ENCODE measurements at regions not wholly inside any gene's neighbourhood (a gene's known extent, or its start where the extent isn't known, plus 50 kb on each side); places are given as distances from the start of the nearest gene placed in this dataset.

DNA sequence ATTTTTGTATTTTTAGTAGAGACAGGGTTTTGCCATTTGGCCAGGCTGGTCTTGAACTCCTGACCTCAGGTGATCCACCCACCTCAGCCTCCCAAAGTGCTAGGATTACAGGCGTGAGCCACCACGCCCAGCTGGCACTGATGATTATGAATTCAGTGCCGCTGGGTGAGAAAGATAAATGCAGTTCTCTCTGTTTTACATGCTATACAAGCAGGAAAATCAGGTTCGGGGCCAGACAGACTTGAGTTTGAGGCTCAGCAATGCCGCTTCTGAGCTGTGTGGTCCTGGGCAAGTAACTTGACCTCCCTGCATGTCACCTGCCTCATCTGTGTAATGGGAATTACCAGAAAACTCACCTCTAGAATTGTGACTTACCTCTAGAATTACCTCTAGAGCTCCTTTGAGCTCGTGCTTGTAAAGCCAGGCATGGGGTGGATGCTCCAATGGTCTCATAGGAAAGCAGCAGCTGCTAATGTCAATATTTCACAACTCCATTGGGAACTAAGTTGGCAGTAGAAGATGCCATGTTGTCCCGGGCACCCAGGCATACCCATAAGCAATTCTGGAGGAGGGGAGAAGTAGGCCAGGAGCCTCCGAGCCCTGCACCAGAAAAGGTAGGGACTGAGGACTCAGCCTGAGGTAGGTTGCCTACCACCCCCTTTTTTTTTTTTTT is 119.8 kb upstream of the SLC25A33 start:
- DNase-seq (ENCODE audit: low read depth): no peak

GRCh38 chr1:9420835-9421532 is 118.3 kb upstream of the SLC25A33 start:
- no peak for DNase-seq (ENCODE audit: low read depth)

- no peak for DNase-seq (ENCODE audit: low read depth)
Observed at GRCh38 chr1:9421533-9421873, 117.8 kb upstream of the SLC25A33 start.

- DNase-seq (ENCODE audit: low read depth): no peak
Observed at GRCh38 chr1:9422321-9422720, 116.9 kb upstream of the SLC25A33 start.

DNA sequence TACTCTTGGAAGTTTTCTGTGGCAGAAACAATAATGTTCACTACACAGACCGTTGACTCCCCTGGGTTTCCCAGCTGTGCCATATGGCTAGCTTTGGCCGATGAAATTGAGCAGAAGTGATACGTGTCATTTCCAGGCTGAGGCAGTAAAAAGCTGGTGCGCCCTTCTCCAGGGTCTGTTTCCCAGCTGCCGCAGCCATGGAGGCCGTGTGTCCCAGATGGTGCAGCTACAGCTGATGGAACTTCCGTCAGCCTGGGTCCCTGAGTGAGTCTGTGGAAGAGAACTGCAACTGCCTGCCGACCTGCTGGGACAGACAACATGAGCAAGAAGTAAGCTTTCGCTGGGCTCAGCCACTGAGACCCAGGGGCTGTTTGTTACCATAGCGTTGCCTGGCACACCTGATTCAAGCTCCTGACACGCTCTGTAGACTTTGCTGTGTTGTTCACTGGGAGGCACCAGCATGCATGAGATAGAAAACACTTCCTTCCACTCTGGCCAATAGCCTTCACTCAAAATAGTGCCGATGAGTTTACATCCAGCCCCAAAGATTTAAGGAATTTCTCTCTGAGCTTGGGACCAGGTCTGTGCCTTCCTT is 116.3 kb upstream of the SLC25A33 start:
- no peak for DNase-seq (ENCODE audit: low read depth)

GRCh38 chr1:9424261-9424660 is 115.0 kb upstream of the SLC25A33 start:
- no peak for DNase-seq (ENCODE audit: low read depth)

DNA sequence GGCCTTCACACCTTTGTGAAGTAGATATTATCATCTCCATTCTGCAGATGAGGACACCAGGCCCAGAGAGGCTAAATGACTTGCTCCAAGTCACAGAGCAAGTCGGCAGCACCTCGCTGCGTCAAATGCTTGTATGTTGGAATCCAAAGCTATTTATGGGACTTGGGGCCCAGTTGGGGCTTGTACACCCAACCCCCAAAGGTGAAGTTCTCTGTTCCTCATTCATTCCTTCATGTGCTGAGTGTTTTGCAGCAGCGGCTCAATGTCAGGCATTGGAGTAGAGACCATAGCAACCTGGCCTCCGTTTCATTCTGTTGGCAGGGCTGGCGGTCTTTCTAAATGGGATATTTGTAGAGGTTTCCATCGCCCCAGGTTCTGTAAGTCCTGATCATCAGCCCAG is 113.4 kb upstream of the SLC25A33 start:
- DNase-seq (ENCODE audit: low read depth): no peak

DNA sequence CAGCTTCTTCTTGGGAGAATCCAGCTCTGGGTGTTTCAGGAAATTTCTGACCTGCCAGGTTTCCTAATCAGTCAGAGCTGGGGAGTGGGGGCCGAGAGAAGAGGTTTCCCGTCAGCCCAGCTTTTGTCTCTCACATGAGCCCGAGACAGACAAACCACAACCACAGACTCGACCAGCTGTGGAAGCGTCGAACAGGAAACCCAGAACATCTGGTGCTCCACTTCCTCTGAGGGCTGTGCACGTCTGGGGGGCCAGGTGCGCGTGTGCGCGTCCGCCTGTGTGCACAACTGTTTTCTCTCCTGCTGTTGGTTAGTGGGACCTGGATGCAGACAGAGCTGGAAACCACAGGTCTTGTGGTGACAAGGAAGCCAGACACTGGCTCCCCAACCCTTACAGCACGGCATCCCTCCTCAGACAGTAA is 113.0 kb upstream of the SLC25A33 start:
- peak; percentile 63 for DNase-seq (ENCODE audit: low read depth)

DNA sequence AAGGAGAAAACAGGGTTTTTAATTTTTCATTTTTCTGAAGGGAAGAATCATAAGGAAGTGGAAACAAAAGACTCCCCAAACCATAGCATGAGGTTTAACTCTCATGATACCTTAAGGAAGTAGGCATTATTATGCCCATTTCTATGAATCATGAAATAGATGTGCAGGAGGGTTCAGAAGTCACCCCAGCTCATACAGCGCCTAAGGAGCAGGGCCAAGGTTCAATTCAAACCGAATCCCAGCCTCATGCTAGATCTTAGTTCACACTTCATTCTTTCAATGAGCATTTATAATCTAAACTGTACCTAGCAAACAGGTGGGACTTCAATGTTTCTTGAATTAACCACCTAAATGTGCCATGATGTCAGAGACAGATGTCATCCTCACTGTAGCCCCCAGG is 111.9 kb upstream of the SLC25A33 start:
- no peak for DNase-seq (ENCODE audit: low read depth)

GRCh38 chr1:9428601-9429341 is 110.5 kb upstream of the SLC25A33 start:
- peak; percentile 99 for DNase-seq (ENCODE audit: low read depth)

GRCh38 chr1:9429342-9429711 is 109.9 kb upstream of the SLC25A33 start:
- no peak for DNase-seq (ENCODE audit: low read depth)

- no peak for DNase-seq (ENCODE audit: low read depth)
Observed at GRCh38 chr1:9434247-9435152, 104.8 kb upstream of the SLC25A33 start.

- no peak for DNase-seq (ENCODE audit: low read depth)
Observed at GRCh38 chr1:9435153-9435636, 104.1 kb upstream of the SLC25A33 start.

- no peak for DNase-seq (ENCODE audit: low read depth)
Observed at GRCh38 chr1:9435854-9436640, 103.2 kb upstream of the SLC25A33 start.

- no peak for DNase-seq (ENCODE audit: low read depth)
Observed at GRCh38 chr1:9437961-9438430, 101.3 kb upstream of the SLC25A33 start.

DNA sequence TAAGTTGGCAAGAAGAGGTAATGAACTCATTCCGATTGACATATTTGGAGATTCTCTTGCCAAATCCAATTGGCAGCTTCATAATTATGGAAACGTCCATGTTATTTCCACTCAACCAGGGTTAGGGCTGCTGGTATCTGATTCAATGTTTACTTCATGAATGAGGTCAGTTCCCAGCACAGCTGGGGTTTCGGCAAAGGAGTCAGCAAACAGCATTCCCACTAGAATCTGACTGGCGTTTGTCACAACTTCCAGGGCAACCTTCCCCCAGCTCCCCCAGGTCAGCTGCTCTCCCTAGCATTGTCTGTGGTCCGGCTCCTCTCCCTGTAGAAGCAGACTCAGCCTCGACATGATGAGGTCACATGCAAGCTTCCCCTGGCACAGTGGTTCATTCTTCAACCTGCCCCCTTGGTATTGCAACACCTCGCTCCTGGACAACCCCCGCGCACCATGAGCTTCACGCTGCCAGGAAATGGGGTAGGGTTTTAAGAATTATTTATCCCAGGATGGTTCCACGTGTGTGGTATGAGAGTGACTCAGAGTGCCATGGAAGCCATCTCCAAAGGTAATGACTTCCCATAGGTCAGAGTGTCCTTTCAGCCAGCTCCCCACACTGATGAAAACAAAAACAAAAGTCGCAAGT is 100.7 kb upstream of the SLC25A33 start:
- no peak for DNase-seq (ENCODE audit: low read depth)

DNA sequence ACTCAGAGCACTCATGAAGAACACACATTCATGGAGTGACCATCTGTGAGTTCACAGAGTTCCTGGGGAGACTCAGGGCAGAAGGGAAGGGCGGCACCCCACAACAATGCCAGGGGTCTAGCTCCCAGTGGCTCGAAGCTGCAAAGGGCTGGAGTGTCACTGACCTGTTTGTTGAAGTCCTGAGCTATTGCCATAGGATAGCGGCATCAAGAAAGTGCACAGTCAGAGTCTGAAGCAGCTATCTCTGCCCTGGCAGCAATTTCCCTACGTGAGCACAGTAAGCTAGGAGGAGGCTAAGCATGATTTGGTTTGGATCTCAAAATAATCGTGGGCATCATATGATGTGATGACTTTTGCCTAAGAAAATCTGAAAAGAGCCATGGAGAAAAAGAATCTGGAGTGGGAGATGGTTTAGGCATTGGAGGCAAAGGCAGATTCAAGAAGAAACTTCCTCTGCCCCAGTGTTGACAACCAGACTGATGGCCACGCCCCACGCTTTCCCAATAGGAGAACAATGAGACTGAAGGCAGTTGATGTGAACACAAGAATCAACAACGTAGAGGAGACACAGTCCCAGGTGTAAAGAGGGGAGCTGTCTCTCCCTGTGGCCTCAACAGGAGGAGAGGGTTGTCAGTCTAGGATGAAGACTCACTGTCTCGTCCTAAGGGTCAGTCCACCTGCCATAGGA is 100.0 kb upstream of the SLC25A33 start:
- no peak for DNase-seq (ENCODE audit: low read depth)

- DNase-seq (ENCODE audit: low read depth): no peak
Observed at GRCh38 chr1:9440261-9440660, 99.0 kb upstream of the SLC25A33 start.

DNA sequence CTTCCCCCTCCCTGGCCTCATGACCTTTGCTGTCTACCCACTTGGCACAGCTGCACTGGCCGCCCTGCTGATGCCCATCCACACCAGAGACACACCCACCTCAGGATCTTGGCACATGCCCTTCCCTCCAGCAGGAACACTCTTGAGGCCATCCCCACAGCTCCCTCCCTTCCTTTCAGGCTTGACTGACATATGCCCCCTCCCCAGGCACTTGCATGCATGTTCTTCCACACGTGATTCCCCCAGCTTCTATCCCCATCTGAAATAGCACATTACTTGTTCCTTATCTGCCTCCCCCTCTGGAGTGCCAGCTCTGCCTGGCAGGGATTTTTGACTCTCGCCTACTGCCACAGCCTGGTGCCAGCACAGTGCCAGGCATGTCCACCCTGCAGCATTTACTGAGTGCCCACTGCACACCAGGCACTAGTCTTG is 98.5 kb upstream of the SLC25A33 start:
- no peak for DNase-seq (ENCODE audit: low read depth)
